Endothelial cell of umbilical vein (primary cell): ENCODE measurements at regions not wholly inside any gene's neighbourhood (a gene's known extent, or its start where the extent isn't known, plus 50 kb on each side); places are given as distances from the start of the nearest gene placed in this dataset.

Source experiments
- BruUV-seq: library from RNA; stranded (reverse); fragments of 400-500 nt; replicated peaks from 2 replicates; lab custom pipeline; 2021; lab: Mats Ljungman, UMichigan
- CTCF ChIA-PET: fragments of 300-600, 350-600 bp; sonication (Branson Sonifier 250); formaldehyde crosslinking; loops from one replicate; lab custom pipeline; 2021; ENCODE audit warnings: antibody characterized with exemption, inconsistent platforms; lab: Charles Lee
- POLR2A ChIA-PET: fragments of 300-600, 350-600 bp; sonication (Branson Sonifier 250); formaldehyde crosslinking; loops from one replicate; lab custom pipeline; 2021; ENCODE audit warnings: antibody characterized with exemption, inconsistent platforms; lab: Charles Lee
- DNase-seq: peaks from one replicate; pipeline ENCODE4 v3.0.0-alpha.2; 2011; ENCODE audit warnings: low read depth, low spot score
- FAIRE-seq: peaks from 2 replicates; lab custom pipeline; 2011; peaks lifted over from hg19 to GRCh38; lab: Jason Lieb, UNC
- H2AFZ ChIP-seq: 2 replicates; pipeline ENCODE4 v1.6.0; 2012; ENCODE audit warnings: low read depth, low read length, control low read depth, inconsistent platforms
- H3K27ac ChIP-seq: 2 replicates; pipeline ENCODE4 v1.5.1; 2011; ENCODE audit warnings: low read depth, mild to moderate bottlenecking, control low read depth, low read length, moderate library complexity; ENCODE audit not compliant: insufficient read depth
- H3K27me3 ChIP-seq, 2 experiments: 2 replicates each; pipeline versions ENCODE4 v1.6.0 to v1.6.1; 2011; ENCODE audit warnings: low read length in 2 of 2, mixed read lengths in 1 of 2; ENCODE audit not compliant: control insufficient read depth in 2 of 2, insufficient read depth in 2 of 2
- H3K36me3 ChIP-seq, 2 experiments: 2 replicates in 1 of 2; 3 replicates in 1 of 2; pipeline ENCODE4 v1.5.1; 2011; ENCODE audit warnings: low read length in 2 of 2, mild to moderate bottlenecking in 1 of 2, moderate library complexity in 1 of 2; ENCODE audit not compliant: control insufficient read depth in 2 of 2, insufficient read depth in 2 of 2; ENCODE audit errors: extremely low read depth in 1 of 2
- H3K4me1 ChIP-seq: 3 replicates; pipeline ENCODE4 v1.5.1; 2011; ENCODE audit warnings: mild to moderate bottlenecking, low read length; ENCODE audit not compliant: control insufficient read depth, insufficient read depth; ENCODE audit errors: extremely low read depth
- H3K4me2 ChIP-seq: 2 replicates; pipeline ENCODE4 v1.6.1; 2011; ENCODE audit warnings: low read length, control low read depth, mixed read lengths; ENCODE audit not compliant: insufficient read depth
- H3K4me3 ChIP-seq, 3 experiments: fragments of 200-600 bp in 1 of 3; sonication (generic), shearing (Covaris generic) in 1 of 3; replicated peaks in 1 of 3; 2 replicates each; pipeline ENCODE4 v1.5.1; 2011 to 2016; ENCODE audit warnings: control low read depth in 3 of 3, low read length in 3 of 3, mild to moderate bottlenecking in 2 of 3, inconsistent platforms in 1 of 3, low read depth in 1 of 3, moderate library complexity in 1 of 3; ENCODE audit not compliant: insufficient read depth in 1 of 3
- H3K79me2 ChIP-seq: 2 replicates; pipeline ENCODE4 v1.6.0; 2012; ENCODE audit warnings: low read length, inconsistent platforms; ENCODE audit not compliant: control insufficient read depth, insufficient read depth
- H3K9ac ChIP-seq: replicated peaks from 2 replicates; pipeline ENCODE3; 2011; ENCODE audit warnings: low read length, control low read depth; ENCODE audit not compliant: insufficient read depth; ENCODE audit errors: extremely low read depth
- H3K9me1 ChIP-seq: replicated peaks from 3 replicates; pipeline ENCODE4 v1.6.0; 2011; ENCODE audit warnings: mild to moderate bottlenecking, low read length; ENCODE audit not compliant: control insufficient read depth, insufficient read depth; ENCODE audit errors: extremely low read depth
- H3K9me3 ChIP-seq: replicated peaks from 2 replicates; pipeline ENCODE4 v1.5.1; 2012; ENCODE audit warnings: low read length, inconsistent platforms; ENCODE audit not compliant: control insufficient read depth, insufficient read depth
- H4K20me1 ChIP-seq: replicated peaks from 2 replicates; pipeline ENCODE3; 2011; ENCODE audit warnings: mild to moderate bottlenecking, low read length; ENCODE audit not compliant: control insufficient read depth, insufficient read depth; ENCODE audit errors: extremely low read depth
- EZH2 ChIP-seq: IDR thresholded peaks from 2 replicates; pipeline ENCODE4 v1.6.1; 2012; ENCODE audit warnings: borderline replicate concordance, low read depth, mild to moderate bottlenecking, moderate library complexity, low read length, inconsistent platforms; ENCODE audit not compliant: severe bottlenecking
- FOS ChIP-seq: IDR thresholded peaks from 2 replicates; pipeline ENCODE4 v1.6.1; 2011; ENCODE audit warnings: mild to moderate bottlenecking, low read length, moderate library complexity, borderline replicate concordance; ENCODE audit not compliant: insufficient read depth
- GATA2 ChIP-seq: IDR thresholded peaks from 2 replicates; pipeline ENCODE4 v1.7.0; 2011; ENCODE audit warnings: low read depth, mild to moderate bottlenecking, moderate library complexity, mixed read lengths, low read length; ENCODE audit not compliant: insufficient read length, insufficient read depth
- JUN ChIP-seq: IDR thresholded peaks from 2 replicates; pipeline ENCODE4 v1.6.1; 2011; ENCODE audit warnings: borderline replicate concordance, low read depth; ENCODE audit not compliant: insufficient read length, insufficient read depth
- MYC ChIP-seq: IDR thresholded peaks from one replicate; pipeline ENCODE4 v1.6.1; 2011; ENCODE audit warnings: mild to moderate bottlenecking, low read depth, low read length
- POLR2A ChIP-seq: IDR thresholded peaks from 2 replicates; pipeline ENCODE4 v1.6.1; 2012; ENCODE audit warnings: low read depth, mild to moderate bottlenecking, control low read depth, low read length
- POLR2AphosphoS5 ChIP-seq: IDR thresholded peaks from 2 replicates; pipeline ENCODE4 v1.6.1; 2012; ENCODE audit warnings: low read depth, mild to moderate bottlenecking, control low read depth, low read length, moderate library complexity; ENCODE audit not compliant: insufficient read depth
- dilution Hi-C: fragments of 300-500 bp; cut with MboI; formaldehyde crosslinking; loops from one replicate; pipeline ENCODE4 v1.15.0; 2019; ENCODE audit warnings: low sequenced_read_pairs; ENCODE audit not compliant: extremely low pct_ligation_motif_present
- intact Hi-C: fragments of 100-400 bp; cut with micrococcal nuclease; formaldehyde crosslinking; loops from one replicate; pipeline ENCODE4 v1.10.0; 2022
- TF ChIP-seq, protein P1 (sequence below): IDR thresholded peaks from 2 replicates; pipeline ENCODE4 v1.6.1; 2011; ENCODE audit not compliant: insufficient read depth, insufficient read length
- TF ChIP-seq, protein P2 (sequence below), 2 donors: IDR thresholded peaks; 1 replicate in 1 of 2; 2 replicates in 1 of 2; pipeline ENCODE4 v1.5.1; 2011; ENCODE audit warnings: low read length in 2 of 2, mild to moderate bottlenecking in 2 of 2, moderate library complexity in 2 of 2, control low read depth in 1 of 2, inconsistent platforms in 1 of 2, low read depth in 1 of 2; ENCODE audit not compliant: insufficient read depth in 1 of 2; ENCODE audit errors: extremely low read depth in 1 of 2

DNA sequence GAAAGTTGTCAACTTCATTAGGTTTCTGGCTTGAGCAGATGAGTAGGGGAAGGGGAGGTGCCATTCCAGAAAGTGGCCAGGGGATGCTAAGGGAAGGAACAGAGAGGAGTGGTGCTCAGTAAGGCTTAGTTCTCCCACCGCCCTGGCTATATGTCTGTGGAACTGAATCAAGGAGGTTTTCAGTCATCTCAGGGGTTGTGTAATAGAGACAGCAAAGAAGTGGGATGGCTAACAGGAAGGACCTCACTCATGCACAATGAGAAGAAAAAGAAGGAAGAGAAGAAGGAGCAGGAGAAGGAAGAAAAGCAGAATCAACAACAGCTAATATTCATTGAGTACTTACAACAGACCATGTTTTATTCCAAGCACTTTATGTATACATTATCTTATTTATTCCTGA is 368.7 kb downstream of the MID1IP1 start:
- Histone ChIP-seq H3K4me2 (no peak overlapping the region), H3K27ac (no peak overlapping the region), H4K20me1 (no peaks in the 10 kb centered on the region), H3K27me3 (no peaks in the 10 kb centered on the region), H3K4me1 (no peaks in the 10 kb centered on the region), H3K79me2 (no peaks in the 10 kb centered on the region), H3K9me1 (no peaks in the 10 kb centered on the region), H2AFZ (no peak overlapping the region), H3K36me3 (no peaks in the 10 kb centered on the region), H3K9ac (no peak overlapping the region), H3K9me3 (no peaks in the 10 kb centered on the region), H3K4me3 (no peak overlapping the region)
- intact Hi-C loops (no loop called here), dilution Hi-C loops (no loop called here)
- TF ChIP-seq POLR2AphosphoS5 (no peak), FOS (no peak), POLR2A (no peak), MYC (no peak), GATA2 (no peak), JUN (no peak), EZH2 (no peak)
- TF ChIP-seq, protein P1, sequence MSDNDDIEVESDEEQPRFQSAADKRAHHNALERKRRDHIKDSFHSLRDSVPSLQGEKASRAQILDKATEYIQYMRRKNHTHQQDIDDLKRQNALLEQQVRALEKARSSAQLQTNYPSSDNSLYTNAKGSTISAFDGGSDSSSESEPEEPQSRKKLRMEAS: no peak
- TF ChIP-seq, protein P2, sequence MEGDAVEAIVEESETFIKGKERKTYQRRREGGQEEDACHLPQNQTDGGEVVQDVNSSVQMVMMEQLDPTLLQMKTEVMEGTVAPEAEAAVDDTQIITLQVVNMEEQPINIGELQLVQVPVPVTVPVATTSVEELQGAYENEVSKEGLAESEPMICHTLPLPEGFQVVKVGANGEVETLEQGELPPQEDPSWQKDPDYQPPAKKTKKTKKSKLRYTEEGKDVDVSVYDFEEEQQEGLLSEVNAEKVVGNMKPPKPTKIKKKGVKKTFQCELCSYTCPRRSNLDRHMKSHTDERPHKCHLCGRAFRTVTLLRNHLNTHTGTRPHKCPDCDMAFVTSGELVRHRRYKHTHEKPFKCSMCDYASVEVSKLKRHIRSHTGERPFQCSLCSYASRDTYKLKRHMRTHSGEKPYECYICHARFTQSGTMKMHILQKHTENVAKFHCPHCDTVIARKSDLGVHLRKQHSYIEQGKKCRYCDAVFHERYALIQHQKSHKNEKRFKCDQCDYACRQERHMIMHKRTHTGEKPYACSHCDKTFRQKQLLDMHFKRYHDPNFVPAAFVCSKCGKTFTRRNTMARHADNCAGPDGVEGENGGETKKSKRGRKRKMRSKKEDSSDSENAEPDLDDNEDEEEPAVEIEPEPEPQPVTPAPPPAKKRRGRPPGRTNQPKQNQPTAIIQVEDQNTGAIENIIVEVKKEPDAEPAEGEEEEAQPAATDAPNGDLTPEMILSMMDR (IDR thresholded peaks at IDR 0.05; ENCODE audit: extremely low read depth in 1 of 2, insufficient read depth in 1 of 2, low read depth in 1 of 2, low read length in 2 of 2): no peak
- DNase-seq (no peak), FAIRE-seq (no peak)
- CTCF ChIA-PET: no interaction called here
- BruUV-seq: no TSS peak
- POLR2A ChIA-PET: no interaction called here
